ENCODE measurements at regions not wholly inside any gene's neighbourhood (a gene's known extent, or its start where the extent isn't known, plus 50 kb on each side); places are given as distances from the start of the nearest gene placed in this dataset.

DNA sequence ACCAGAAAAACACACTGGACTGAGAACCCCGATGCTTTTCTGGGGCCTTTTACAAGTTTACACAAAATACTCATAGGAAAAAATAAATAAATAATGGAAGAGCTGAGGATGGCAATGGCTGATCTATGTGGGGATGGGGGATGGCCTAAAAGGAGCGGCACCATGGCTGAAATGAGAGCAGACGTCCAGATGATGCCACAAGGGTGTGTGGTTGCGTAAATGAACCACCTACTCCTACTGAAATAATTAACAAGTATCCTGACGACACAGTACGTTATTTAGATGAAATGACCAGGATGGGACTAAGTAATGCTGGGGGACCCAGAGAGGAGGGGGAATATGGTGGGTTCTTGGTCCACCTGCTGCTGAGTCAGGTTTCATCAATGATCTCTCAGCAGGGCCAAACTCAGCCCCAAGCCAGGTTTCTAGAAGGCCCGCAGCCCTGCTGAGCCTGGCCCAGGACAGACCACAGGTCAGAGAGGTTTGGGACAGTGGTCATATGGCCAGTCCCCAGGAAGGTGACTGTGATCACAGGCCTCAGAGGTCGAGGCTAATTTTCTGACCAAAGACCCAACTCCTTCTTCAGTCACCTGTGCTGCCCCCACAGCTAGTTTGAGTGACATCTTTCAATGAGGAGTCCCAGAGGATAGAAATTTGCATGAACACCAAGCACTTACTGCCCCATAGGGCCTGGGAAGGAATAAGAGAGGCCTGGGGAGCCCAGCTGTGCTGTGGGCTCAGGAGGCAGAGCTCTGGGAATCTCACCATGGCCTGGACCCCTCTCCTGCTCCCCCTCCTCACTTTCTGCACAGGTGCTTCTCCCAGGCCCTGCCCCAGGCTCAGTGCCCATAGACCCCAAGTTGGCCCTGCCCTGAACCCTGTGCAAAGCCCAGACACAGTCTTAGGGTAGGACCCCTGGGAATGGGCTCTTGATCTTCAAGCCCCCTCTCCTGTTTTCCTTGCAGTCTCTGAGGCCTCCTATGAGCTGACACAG is 76.3 kb upstream of the IGLL5 start:
- Histone ChIP-seq H3K9ac (no peak overlapping the region), H3K4me2 (no peak overlapping the region), H4K20me1 (ENCODE audit: insufficient read depth) (no peaks in the 10 kb centered on the region), H3K36me3 (ENCODE audit: insufficient read depth) (no peaks in the 10 kb centered on the region), H3K27me3 (ENCODE audit: insufficient read depth, low read depth) (no peaks in the 10 kb centered on the region), H2AFZ (ENCODE audit: low read depth) (no peak overlapping the region), H3K27ac (no peak overlapping the region), H3K4me1 (ENCODE audit: low read depth, poor library complexity, severe bottlenecking) (peaks cover 48% of the 10 kb centered on the region), H3K79me2 (ENCODE audit: insufficient read depth, low read depth) (no peaks in the 10 kb centered on the region), H3K4me3 (IDR thresholded peaks at IDR 0.05; ENCODE audit: insufficient read depth, low read depth, low read length) (no peak overlapping the region)
- TF ChIP-seq, protein P1, sequence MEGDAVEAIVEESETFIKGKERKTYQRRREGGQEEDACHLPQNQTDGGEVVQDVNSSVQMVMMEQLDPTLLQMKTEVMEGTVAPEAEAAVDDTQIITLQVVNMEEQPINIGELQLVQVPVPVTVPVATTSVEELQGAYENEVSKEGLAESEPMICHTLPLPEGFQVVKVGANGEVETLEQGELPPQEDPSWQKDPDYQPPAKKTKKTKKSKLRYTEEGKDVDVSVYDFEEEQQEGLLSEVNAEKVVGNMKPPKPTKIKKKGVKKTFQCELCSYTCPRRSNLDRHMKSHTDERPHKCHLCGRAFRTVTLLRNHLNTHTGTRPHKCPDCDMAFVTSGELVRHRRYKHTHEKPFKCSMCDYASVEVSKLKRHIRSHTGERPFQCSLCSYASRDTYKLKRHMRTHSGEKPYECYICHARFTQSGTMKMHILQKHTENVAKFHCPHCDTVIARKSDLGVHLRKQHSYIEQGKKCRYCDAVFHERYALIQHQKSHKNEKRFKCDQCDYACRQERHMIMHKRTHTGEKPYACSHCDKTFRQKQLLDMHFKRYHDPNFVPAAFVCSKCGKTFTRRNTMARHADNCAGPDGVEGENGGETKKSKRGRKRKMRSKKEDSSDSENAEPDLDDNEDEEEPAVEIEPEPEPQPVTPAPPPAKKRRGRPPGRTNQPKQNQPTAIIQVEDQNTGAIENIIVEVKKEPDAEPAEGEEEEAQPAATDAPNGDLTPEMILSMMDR (conservative IDR thresholded peaks at IDR 0.05; ENCODE audit: low read depth, low read length) = no peak

DNA sequence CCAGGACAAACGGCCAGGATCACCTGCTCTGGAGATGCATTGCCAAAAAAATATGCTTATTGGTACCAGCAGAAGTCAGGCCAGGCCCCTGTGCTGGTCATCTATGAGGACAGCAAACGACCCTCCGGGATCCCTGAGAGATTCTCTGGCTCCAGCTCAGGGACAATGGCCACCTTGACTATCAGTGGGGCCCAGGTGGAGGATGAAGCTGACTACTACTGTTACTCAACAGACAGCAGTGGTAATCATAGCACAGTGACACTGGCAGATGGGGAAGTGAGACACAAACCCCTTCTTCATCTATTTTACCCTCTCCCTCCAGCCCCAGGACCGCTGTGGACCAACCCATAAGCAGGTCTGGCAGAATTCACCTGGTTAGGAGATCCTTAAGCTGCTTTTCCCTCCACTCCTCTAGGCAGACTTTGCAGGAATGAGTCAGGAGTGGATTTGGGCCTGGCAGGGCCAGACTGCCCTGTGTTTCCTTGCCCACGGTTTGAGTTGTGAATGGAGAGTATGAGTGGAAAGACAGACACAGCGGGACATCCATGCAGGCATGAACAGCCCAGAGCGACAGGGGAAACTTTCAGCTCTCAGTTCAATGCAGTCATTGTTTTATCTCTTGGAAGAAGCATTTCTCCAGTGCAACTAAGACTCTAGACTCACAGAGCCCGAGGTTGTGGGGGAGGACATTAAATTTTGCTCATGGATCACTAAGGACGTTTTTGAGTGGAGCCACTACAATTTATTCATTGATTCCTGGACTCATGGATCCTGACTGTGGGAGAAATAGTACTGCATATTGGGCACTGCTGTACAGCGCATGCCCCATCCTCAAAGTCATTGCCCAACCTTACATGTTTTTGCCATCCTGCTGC is 75.3 kb upstream of the IGLL5 start:
- H4K20me1 ChIP-seq (ENCODE audit: insufficient read depth) = no peaks in the 10 kb centered on the region
- H3K4me2 ChIP-seq = no peak overlapping the region
- no peak overlapping the region for H3K4me3 ChIP-seq (IDR thresholded peaks at IDR 0.05; ENCODE audit: insufficient read depth, low read depth, low read length)
- H3K79me2 ChIP-seq (ENCODE audit: insufficient read depth, low read depth) = no peaks in the 10 kb centered on the region
- H3K4me1 ChIP-seq (ENCODE audit: low read depth, poor library complexity, severe bottlenecking) = peaks cover 57% of the 10 kb centered on the region
- H2AFZ ChIP-seq (ENCODE audit: low read depth) = no peak overlapping the region
- H3K27me3 ChIP-seq (ENCODE audit: insufficient read depth, low read depth) = no peaks in the 10 kb centered on the region
- TF ChIP-seq, protein P1 (conservative IDR thresholded peaks at IDR 0.05; ENCODE audit: low read depth, low read length) = no peak
- H3K27ac ChIP-seq = no peak overlapping the region
- no peaks in the 10 kb centered on the region for H3K36me3 ChIP-seq (ENCODE audit: insufficient read depth)
- H3K9ac ChIP-seq = no peak overlapping the region

DNA sequence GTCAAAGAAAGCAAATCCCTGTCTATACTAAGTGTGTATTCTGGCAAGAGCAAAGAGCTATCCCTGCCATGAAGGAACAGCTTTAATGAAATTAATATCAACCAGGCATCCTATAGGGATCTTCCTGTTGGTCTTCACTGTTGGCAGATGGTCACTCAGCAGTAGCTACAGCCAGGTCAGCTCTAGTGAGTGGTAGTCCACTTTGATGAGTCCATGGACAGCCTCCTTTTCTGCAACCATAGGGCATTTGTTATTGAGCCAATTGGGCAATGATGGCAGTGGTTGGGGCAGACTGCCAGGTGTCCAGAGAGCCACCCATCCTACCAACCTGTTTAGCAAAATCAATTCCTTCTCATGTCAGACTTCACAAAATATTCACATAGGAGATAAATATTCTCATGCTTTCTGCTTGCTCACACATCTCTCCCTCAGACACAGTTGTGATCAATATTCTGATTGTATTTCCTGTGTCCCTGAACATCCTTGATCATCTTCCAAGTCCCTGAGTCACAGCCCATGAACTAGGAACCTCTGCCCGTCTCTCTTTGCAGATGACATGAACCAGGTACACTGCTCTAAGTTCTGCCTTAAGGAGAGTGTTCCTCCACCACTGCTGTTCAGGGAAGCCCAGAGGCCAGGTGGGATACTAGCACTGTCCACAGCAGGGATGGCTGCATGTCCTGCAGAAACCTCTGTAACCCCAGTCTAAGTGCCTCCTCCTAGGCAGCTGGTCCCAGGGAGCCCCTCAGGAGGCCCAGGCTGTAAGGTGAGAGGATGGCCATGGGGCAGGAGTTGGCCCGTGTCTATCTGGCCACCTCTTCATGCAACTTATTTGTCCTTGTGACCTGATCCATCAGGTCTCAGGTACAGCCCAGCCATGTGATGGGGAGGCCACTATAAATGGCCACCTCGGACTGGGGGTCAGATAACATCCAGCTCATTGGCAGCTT is 74.2 kb upstream of the IGLL5 start:
- Histone ChIP-seq H3K79me2 (ENCODE audit: insufficient read depth, low read depth) (no peaks in the 10 kb centered on the region), H3K9ac (no peak overlapping the region), H3K36me3 (ENCODE audit: insufficient read depth) (no peaks in the 10 kb centered on the region), H3K4me2 (no peak overlapping the region), H3K4me1 (ENCODE audit: low read depth, poor library complexity, severe bottlenecking) (peaks cover 69% of the 10 kb centered on the region), H3K27ac (no peak overlapping the region), H3K27me3 (ENCODE audit: insufficient read depth, low read depth) (no peaks in the 10 kb centered on the region), H4K20me1 (ENCODE audit: insufficient read depth) (no peaks in the 10 kb centered on the region), H3K4me3 (IDR thresholded peaks at IDR 0.05; ENCODE audit: insufficient read depth, low read depth, low read length) (no peak overlapping the region), H2AFZ (ENCODE audit: low read depth) (no peak overlapping the region)
- TF ChIP-seq, protein P1 (conservative IDR thresholded peaks at IDR 0.05; ENCODE audit: low read depth, low read length) = no peak
